SK-N-SH (cell line): ENCODE measurements at regions not wholly inside any gene's neighbourhood (a gene's known extent, or its start where the extent isn't known, plus 50 kb on each side); places are given as distances from the start of the nearest gene placed in this dataset.

Experiments used
- CTCF ChIP-seq: fragments of 200-600 bp; sonication (generic); IDR thresholded peaks from 2 replicates; pipeline ENCODE4 v1.6.1; 2017; ENCODE audit warnings: antibody characterized with exemption, mild to moderate bottlenecking, moderate library complexity
- FOXM1 ChIP-seq: IDR thresholded peaks from 2 replicates; pipeline ENCODE4 v1.4.0; 2012; ENCODE audit warnings: low read depth, mild to moderate bottlenecking
- GABPA ChIP-seq: IDR thresholded peaks from 2 replicates; pipeline ENCODE4 v1.4.0; 2012; ENCODE audit warnings: low read depth, mild to moderate bottlenecking
- NRF1 ChIP-seq: IDR thresholded peaks from 2 replicates; pipeline ENCODE4 v1.6.1; 2012; ENCODE audit warnings: low read depth, mild to moderate bottlenecking, low read length
- POLR2AphosphoS5 ChIP-seq: IDR thresholded peaks from 2 replicates; pipeline ENCODE4 v1.6.1; 2012; ENCODE audit warnings: low read depth, low read length
- REST ChIP-seq: IDR thresholded peaks from 2 replicates; pipeline ENCODE4 v1.6.1; 2012; ENCODE audit warnings: mild to moderate bottlenecking, low read depth, low read length, moderate library complexity
- RFX5 ChIP-seq: IDR thresholded peaks from 2 replicates; pipeline ENCODE4 v1.6.1; 2012; ENCODE audit warnings: mild to moderate bottlenecking, improper control_type of control experiment, low read length
- TAF1 ChIP-seq: IDR thresholded peaks from 2 replicates; pipeline ENCODE4 v1.6.1; 2012; ENCODE audit warnings: low read depth, mild to moderate bottlenecking, low read length, moderate library complexity, borderline replicate concordance
- TEAD4 ChIP-seq: IDR thresholded peaks from 2 replicates; pipeline ENCODE4 v1.4.0; 2012; ENCODE audit warnings: mild to moderate bottlenecking, borderline replicate concordance; ENCODE audit not compliant: insufficient read depth
- USF1 ChIP-seq: IDR thresholded peaks from 2 replicates; pipeline ENCODE4 v1.4.0; 2012; ENCODE audit warnings: low read depth, borderline replicate concordance
- ZBTB33 ChIP-seq: IDR thresholded peaks from 2 replicates; pipeline ENCODE4 v1.4.0; 2012; ENCODE audit warnings: low read depth, borderline replicate concordance

GRCh38 chr5:63081402-63081801 lies 502.8 kb downstream of the LRRC70 start:
- TF ChIP-seq RFX5 (no peak), CTCF (no peak), GABPA (no peak), FOXM1 (no peak), REST (no peak), USF1 (no peak), POLR2AphosphoS5 (no peak), TAF1 (no peak), ZBTB33 (no peak), NRF1 (no peak), TEAD4 (no peak)
